ENCODE measurements at regions not wholly inside any gene's neighbourhood (a gene's known extent, or its start where the extent isn't known, plus 50 kb on each side); places are given as distances from the start of the nearest gene placed in this dataset.

GRCh38 chr13:63699948-63700347, 2284.3 kb upstream of the PCDH20 start:
- DNase-seq: no peak

GRCh38 chr13:63696055-63696454, 2280.4 kb upstream of the PCDH20 start:
- no peak for DNase-seq

GRCh38 chr13:63693696-63694095, 2278.0 kb upstream of the PCDH20 start:
- DNase-seq: no peak

- no peak for DNase-seq
Observed at GRCh38 chr13:63691474-63691873, 2275.8 kb upstream of the PCDH20 start.

GRCh38 chr13:63690672-63691071, 2275.0 kb upstream of the PCDH20 start:
- no peak for DNase-seq

- DNase-seq: no peak
Observed at GRCh38 chr13:63684822-63685221, 2269.2 kb upstream of the PCDH20 start.

- DNase-seq: no peak
Observed at GRCh38 chr13:63680704-63681103, 2265.1 kb upstream of the PCDH20 start.

GRCh38 chr13:63671296-63671695, 2255.6 kb upstream of the PCDH20 start:
- DNase-seq: no peak

- DNase-seq: no peak
Observed at GRCh38 chr13:63651394-63651793, 2235.7 kb upstream of the PCDH20 start.

- DNase-seq: no peak
Observed at GRCh38 chr13:63643543-63643942, 2227.9 kb upstream of the PCDH20 start.

- DNase-seq: no peak
Observed at GRCh38 chr13:63636316-63636993, 2220.8 kb upstream of the PCDH20 start.

- DNase-seq: no peak
Observed at GRCh38 chr13:63632321-63632720, 2216.7 kb upstream of the PCDH20 start.

- no peak for DNase-seq
Observed at GRCh38 chr13:63631006-63631405, 2215.4 kb upstream of the PCDH20 start.

- no peak for DNase-seq
Observed at GRCh38 chr13:63629591-63629990, 2213.9 kb upstream of the PCDH20 start.

GRCh38 chr13:63628310-63628709, 2212.7 kb upstream of the PCDH20 start:
- no peak for DNase-seq

- no peak for DNase-seq
Observed at GRCh38 chr13:63625869-63626268, 2210.2 kb upstream of the PCDH20 start.

- no peak for DNase-seq
Observed at GRCh38 chr13:63614874-63615612, 2199.4 kb upstream of the PCDH20 start.

GRCh38 chr13:63607153-63607552, 2191.5 kb upstream of the PCDH20 start:
- DNase-seq: no peak

- DNase-seq: no peak
Observed at GRCh38 chr13:63605962-63606361, 2190.3 kb upstream of the PCDH20 start.

GRCh38 chr13:63605403-63605802, 2189.8 kb upstream of the PCDH20 start:
- DNase-seq: no peak

GRCh38 chr13:63595811-63596210, 2180.2 kb upstream of the PCDH20 start:
- DNase-seq: no peak

- no peak for DNase-seq
Observed at GRCh38 chr13:63586467-63586866, 2170.8 kb upstream of the PCDH20 start.

GRCh38 chr13:63578796-63579195, 2163.1 kb upstream of the PCDH20 start:
- DNase-seq: no peak

GRCh38 chr13:63567031-63567430, 2151.4 kb upstream of the PCDH20 start:
- DNase-seq: no peak

- no peak for DNase-seq
Observed at GRCh38 chr13:63554157-63554556, 2138.5 kb upstream of the PCDH20 start.
